HL-60 (cell line): ENCODE measurements at regions not wholly inside any gene's neighbourhood (a gene's known extent, or its start where the extent isn't known, plus 50 kb on each side); places are given as distances from the start of the nearest gene placed in this dataset.

Experiments used
- CTCF ChIP-seq: IDR thresholded peaks from one replicate; pipeline ENCODE4 v1.5.1; 2011; ENCODE audit warnings: low read length, control low read depth, inconsistent platforms; ENCODE audit not compliant: insufficient read depth
- GABPA ChIP-seq: IDR thresholded peaks from 2 replicates; pipeline ENCODE4 v1.6.1; 2012; ENCODE audit warnings: low read depth
- POLR2AphosphoS5 ChIP-seq: IDR thresholded peaks from 2 replicates; pipeline ENCODE4 v1.6.1; 2012; ENCODE audit warnings: low read depth
- SPI1 ChIP-seq: IDR thresholded peaks from 2 replicates; pipeline ENCODE4 v1.6.1; 2012; ENCODE audit warnings: low read depth, mild to moderate bottlenecking, borderline replicate concordance

GRCh38 chr5:167702014-167702413, 589.4 kb upstream of the WWC1 start:
- no peak for TF ChIP-seq CTCF
- no peak for TF ChIP-seq POLR2AphosphoS5
- TF ChIP-seq GABPA, result no peak
- no peak for TF ChIP-seq SPI1
